H1 (cell line): ENCODE measurements at regions not wholly inside any gene's neighbourhood (a gene's known extent, or its start where the extent isn't known, plus 50 kb on each side); places are given as distances from the start of the nearest gene placed in this dataset.

Source experiments
- ASH2L ChIP-seq: fragments of 200-600, 300-600 bp; sonication (generic); IDR thresholded peaks from one replicate; pipeline ENCODE4 v1.7.1; 2017; ENCODE audit warnings: low read length
- BACH1 ChIP-seq: IDR thresholded peaks from 2 replicates; pipeline ENCODE4 v1.6.1; 2012; ENCODE audit warnings: low read length, improper control_type of control experiment
- HDAC2 ChIP-seq, 2 experiments: fragments of 300-600 bp in 1 of 2; sonication (generic) in 1 of 2; IDR thresholded peaks; 2 replicates each; pipeline ENCODE4 v1.6.1; 2011 to 2012; ENCODE audit warnings: low read depth in 2 of 2, low read length in 2 of 2, mild to moderate bottlenecking in 2 of 2, moderate library complexity in 2 of 2, borderline replicate concordance in 1 of 2, inconsistent platforms in 1 of 2
- PHF8 ChIP-seq: fragments of 200-600 bp; sonication (generic); conservative IDR thresholded peaks from 2 replicates; pipeline ENCODE4 v1.7.1; 2012; ENCODE audit warnings: low read depth, mild to moderate bottlenecking, inconsistent platforms, low read length, moderate library complexity
- POU5F1 ChIP-seq: IDR thresholded peaks from 2 replicates; pipeline ENCODE4 v1.6.1; 2011; ENCODE audit warnings: low read depth, mild to moderate bottlenecking, low read length, moderate library complexity
- RFX5 ChIP-seq: IDR thresholded peaks from 2 replicates; pipeline ENCODE4 v1.6.1; 2011; ENCODE audit warnings: low read depth, low read length, improper control_type of control experiment, borderline replicate concordance
- RNF2 ChIP-seq: fragments of 200-900, 300-1000 bp; sonication (generic); IDR thresholded peaks from 2 replicates; pipeline ENCODE4 v1.7.1; 2016; ENCODE audit warnings: borderline replicate concordance, low read depth, mild to moderate bottlenecking, antibody characterized with exemption, low read length; ENCODE audit not compliant: poor library complexity, severe bottlenecking; ENCODE audit errors: missing control alignments
- TBP ChIP-seq: IDR thresholded peaks from 2 replicates; pipeline ENCODE4 v1.6.1; 2011; ENCODE audit warnings: low read depth, low read length, improper control_type of control experiment
- TCF12 ChIP-seq: IDR thresholded peaks from 2 replicates; pipeline ENCODE4 v1.6.1; 2011; ENCODE audit warnings: low read depth, mild to moderate bottlenecking, low read length
- TEAD4 ChIP-seq: IDR thresholded peaks from 2 replicates; pipeline ENCODE4 v1.6.1; 2012; ENCODE audit warnings: low read depth, low read length, inconsistent platforms, mixed read lengths
- TF ChIP-seq, protein P1 (sequence below): IDR thresholded peaks from 2 replicates; pipeline ENCODE4 v1.6.1; 2012; ENCODE audit warnings: low read length, inconsistent platforms

DNA sequence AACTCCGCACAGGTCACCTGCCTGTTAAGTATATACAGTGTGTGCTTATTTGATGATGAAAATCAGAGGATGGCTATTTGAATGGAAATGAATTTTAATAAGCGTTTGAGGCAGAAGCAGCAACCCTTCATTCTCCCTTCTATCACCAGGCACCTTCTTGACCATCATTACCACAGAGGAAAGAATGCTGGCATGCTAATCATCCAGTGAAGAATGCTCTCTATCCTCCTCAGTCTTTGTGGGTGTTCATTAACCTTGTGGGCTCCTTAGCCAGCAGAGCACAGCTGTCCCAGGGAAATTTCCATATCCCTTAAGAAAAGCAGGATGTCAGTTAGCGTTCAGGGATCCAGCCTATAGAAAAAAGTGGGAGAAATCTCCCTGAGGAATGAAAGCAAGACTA is 428.0 kb upstream of the CAMK1G start (continued):
- TF ChIP-seq POU5F1 (no peak), HDAC2 (IDR thresholded peaks at IDR 0.05; ENCODE audit: borderline replicate concordance in 1 of 2, low read depth in 2 of 2, low read length in 2 of 2) (0 out of 4 replicates have a peak, but pooled peaks of 1 of the 2 experiments have one; percentile 33), RNF2 (no peak), TEAD4 (peak; percentile 92), ASH2L (no peak), PHF8 (no peak), RFX5 (no peak), TBP (no peak), BACH1 (no peak), TCF12 (peak; percentile 78; the same call in 1 of the 2 replicates)
- TF ChIP-seq, protein P1, sequence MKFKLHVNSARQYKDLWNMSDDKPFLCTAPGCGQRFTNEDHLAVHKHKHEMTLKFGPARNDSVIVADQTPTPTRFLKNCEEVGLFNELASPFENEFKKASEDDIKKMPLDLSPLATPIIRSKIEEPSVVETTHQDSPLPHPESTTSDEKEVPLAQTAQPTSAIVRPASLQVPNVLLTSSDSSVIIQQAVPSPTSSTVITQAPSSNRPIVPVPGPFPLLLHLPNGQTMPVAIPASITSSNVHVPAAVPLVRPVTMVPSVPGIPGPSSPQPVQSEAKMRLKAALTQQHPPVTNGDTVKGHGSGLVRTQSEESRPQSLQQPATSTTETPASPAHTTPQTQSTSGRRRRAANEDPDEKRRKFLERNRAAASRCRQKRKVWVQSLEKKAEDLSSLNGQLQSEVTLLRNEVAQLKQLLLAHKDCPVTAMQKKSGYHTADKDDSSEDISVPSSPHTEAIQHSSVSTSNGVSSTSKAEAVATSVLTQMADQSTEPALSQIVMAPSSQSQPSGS: no peak
